HepG2 (cell line): ENCODE measurements at regions not wholly inside any gene's neighbourhood (a gene's known extent, or its start where the extent isn't known, plus 50 kb on each side); places are given as distances from the start of the nearest gene placed in this dataset.
A peak's percentile ranks its signal among the peaks of the same experiment; 100 is the strongest.

Experiments used
- ARID2 ChIP-seq: sonication (generic); formaldehyde crosslinking; IDR thresholded peaks from 2 replicates; pipeline ENCODE4 v1.8.1; 2022; ENCODE audit warnings: mild to moderate bottlenecking, missing genetic modification reagents, borderline replicate concordance
- ARNT2 ChIP-seq: sonication (generic); formaldehyde crosslinking; IDR thresholded peaks from 2 replicates; pipeline ENCODE4 v1.8.0; 2022; ENCODE audit warnings: mild to moderate bottlenecking, low read depth, missing genetic modification reagents, moderate library complexity
- EHMT2 ChIP-seq: fragments of 200-600 bp; sonication (generic); IDR thresholded peaks from 2 replicates; pipeline ENCODE4 v1.7.0; 2017; ENCODE audit warnings: antibody characterized with exemption, low read depth, low read length, borderline replicate concordance
- GPBP1L1 ChIP-seq: sonication (generic); formaldehyde crosslinking; IDR thresholded peaks from 2 replicates; pipeline ENCODE4 v1.5.0; 2020; ENCODE audit warnings: mild to moderate bottlenecking, missing genetic modification reagents
- MED1 ChIP-seq: sonication (generic); formaldehyde crosslinking; IDR thresholded peaks from 2 replicates; pipeline ENCODE4 v1.4.0; 2020; ENCODE audit warnings: missing genetic modification reagents
- MLLT10 ChIP-seq: sonication (generic); formaldehyde crosslinking; IDR thresholded peaks from 2 replicates; pipeline ENCODE4 v1.4.0; 2020; ENCODE audit warnings: missing genetic modification reagents
- MXD1 ChIP-seq: sonication (generic); formaldehyde crosslinking; IDR thresholded peaks from 2 replicates; pipeline ENCODE4 v1.4.0; 2020; ENCODE audit warnings: mild to moderate bottlenecking, missing genetic modification reagents
- NAIF1 ChIP-seq: sonication (generic); formaldehyde crosslinking; IDR thresholded peaks from 2 replicates; pipeline ENCODE4 v1.5.0; 2020; ENCODE audit warnings: mild to moderate bottlenecking, missing genetic modification reagents, borderline replicate concordance
- NFIB ChIP-seq: sonication (generic); formaldehyde crosslinking; IDR thresholded peaks from 2 replicates; pipeline ENCODE4 v1.9.0; 2021; ENCODE audit warnings: missing genetic modification reagents, mild to moderate bottlenecking, borderline replicate concordance
- PHF20 ChIP-seq: sonication (generic); formaldehyde crosslinking; IDR thresholded peaks from 2 replicates; pipeline ENCODE4 v1.5.0; 2020; ENCODE audit warnings: mild to moderate bottlenecking, missing genetic modification reagents
- REPIN1 ChIP-seq: sonication (generic); formaldehyde crosslinking; IDR thresholded peaks from 2 replicates; pipeline ENCODE4 v1.8.0; 2022; ENCODE audit warnings: missing genetic modification reagents, low read depth, mild to moderate bottlenecking, borderline replicate concordance
- SKI ChIP-seq: fragments of 450-650 bp; IDR thresholded peaks from one replicate; pipeline ENCODE4 v1.6.1; 2018; ENCODE audit warnings: mild to moderate bottlenecking; ENCODE audit not compliant: partially characterized antibody
- SOX6 ChIP-seq, 2 experiments: fragments of 450-650 bp in 1 of 2; sonication (generic) in 1 of 2; formaldehyde crosslinking in 1 of 2; IDR thresholded peaks; 2 replicates each; pipeline versions ENCODE4 v1.4.0 to v1.6.1; 2017 to 2020; ENCODE audit warnings: antibody characterized with exemption in 1 of 2, mild to moderate bottlenecking in 1 of 2, missing genetic modification reagents in 1 of 2
- ZBTB39 ChIP-seq: sonication (generic); formaldehyde crosslinking; IDR thresholded peaks from 2 replicates; pipeline ENCODE4 v1.5.0; 2020; ENCODE audit warnings: missing genetic modification reagents
- ZNF138 ChIP-seq: sonication (generic); formaldehyde crosslinking; IDR thresholded peaks from 2 replicates; pipeline ENCODE4 v1.5.0; 2020; ENCODE audit warnings: mild to moderate bottlenecking, low read depth, missing genetic modification reagents
- ZNF20 ChIP-seq: sonication (generic); formaldehyde crosslinking; IDR thresholded peaks from 2 replicates; pipeline ENCODE4 v1.4.0; 2020; ENCODE audit warnings: mild to moderate bottlenecking, moderate library complexity, missing genetic modification reagents
- ZNF205 ChIP-seq: IDR thresholded peaks from 2 replicates; pipeline ENCODE4 v1.6.1; 2018; ENCODE audit warnings: missing biosample characterization, missing genetic modification reagents
- ZNF329 ChIP-seq: sonication (generic); formaldehyde crosslinking; IDR thresholded peaks from 2 replicates; pipeline ENCODE4 v1.9.0; 2021; ENCODE audit warnings: low read depth, mild to moderate bottlenecking, missing genetic modification reagents
- ZNF713 ChIP-seq: sonication (generic); formaldehyde crosslinking; IDR thresholded peaks from 2 replicates; pipeline ENCODE4 v1.4.0; 2020; ENCODE audit warnings: mild to moderate bottlenecking, missing genetic modification reagents
- TF ChIP-seq, protein P1 (sequence below): sonication (generic); formaldehyde crosslinking; IDR thresholded peaks from 2 replicates; pipeline ENCODE4 v1.4.0; 2020; ENCODE audit warnings: missing genetic modification reagents

DNA sequence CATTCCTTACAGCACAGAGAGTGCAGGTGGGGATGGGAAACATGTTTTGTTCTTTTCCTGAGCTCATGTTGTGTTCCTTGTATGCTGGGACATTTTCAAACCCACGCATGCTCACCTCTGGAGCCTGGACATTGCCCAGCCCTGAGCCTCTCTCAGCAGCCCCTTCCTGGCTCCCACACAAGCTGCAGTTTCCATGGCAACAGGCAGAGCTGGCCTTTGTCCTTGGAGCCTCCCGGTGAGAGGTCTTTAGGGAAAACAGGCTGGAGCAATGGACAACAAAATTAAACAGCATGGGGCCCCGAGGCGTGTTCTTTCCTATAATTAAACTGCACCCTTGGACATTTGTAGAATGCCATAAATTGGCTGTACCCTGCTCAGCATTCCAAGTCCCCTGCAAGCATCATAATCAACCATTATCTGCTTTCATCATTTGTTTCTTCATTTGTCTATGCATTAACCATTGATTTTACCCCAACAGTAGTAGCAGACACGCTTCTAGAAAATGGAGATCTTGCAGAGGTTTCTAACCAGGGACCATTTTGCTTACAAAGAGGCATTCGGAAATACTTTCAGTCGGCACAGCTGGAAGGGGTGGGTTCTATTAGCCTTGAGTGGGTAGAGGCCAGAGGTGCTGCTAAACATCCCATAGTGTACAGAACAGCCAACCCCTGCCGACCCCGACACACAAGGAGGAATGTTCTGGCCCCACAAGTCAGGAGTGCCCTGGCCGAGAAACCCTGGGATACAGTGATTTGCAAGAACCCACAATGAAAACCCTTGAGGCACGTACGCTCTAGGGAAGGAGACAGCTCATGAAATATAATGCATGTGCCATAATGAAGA is 133.4 kb upstream of the PEG3 start (continued):
- TF ChIP-seq GPBP1L1 (CRISPR knock-in tag) (no peak), NFIB (no peak), ZNF713 (no peak), MXD1 (CRISPR knock-in tag) (no peak), SKI (no peak), EHMT2 (no peak), ZNF138 (CRISPR knock-in tag) (no peak), ZNF20 (CRISPR knock-in tag) (no peak), ZNF205 (CRISPR knock-in tag) (0 out of 2 replicates have a peak, but pooled peaks have one; percentile 33), ZBTB39 (CRISPR knock-in tag) (0 out of 2 replicates have a peak, but pooled peaks have one; percentile 6), ARNT2 (CRISPR knock-in tag) (no peak), PHF20 (CRISPR knock-in tag) (no peak), NAIF1 (CRISPR knock-in tag) (no peak), MLLT10 (CRISPR knock-in tag) (no peak), ARID2 (CRISPR knock-in tag) (no peak), MED1 (peak; percentile 95), SOX6 (IDR thresholded peaks at IDR 0.05) (no peak), SOX6 (CRISPR knock-in tag; IDR thresholded peaks at IDR 0.05) (peak; percentile 59; the same call in 1 of the 2 replicates), ZNF329 (CRISPR knock-in tag) (no peak), REPIN1 (peak; percentile 52; the same call in 1 of the 2 replicates)
- TF ChIP-seq, protein P1, sequence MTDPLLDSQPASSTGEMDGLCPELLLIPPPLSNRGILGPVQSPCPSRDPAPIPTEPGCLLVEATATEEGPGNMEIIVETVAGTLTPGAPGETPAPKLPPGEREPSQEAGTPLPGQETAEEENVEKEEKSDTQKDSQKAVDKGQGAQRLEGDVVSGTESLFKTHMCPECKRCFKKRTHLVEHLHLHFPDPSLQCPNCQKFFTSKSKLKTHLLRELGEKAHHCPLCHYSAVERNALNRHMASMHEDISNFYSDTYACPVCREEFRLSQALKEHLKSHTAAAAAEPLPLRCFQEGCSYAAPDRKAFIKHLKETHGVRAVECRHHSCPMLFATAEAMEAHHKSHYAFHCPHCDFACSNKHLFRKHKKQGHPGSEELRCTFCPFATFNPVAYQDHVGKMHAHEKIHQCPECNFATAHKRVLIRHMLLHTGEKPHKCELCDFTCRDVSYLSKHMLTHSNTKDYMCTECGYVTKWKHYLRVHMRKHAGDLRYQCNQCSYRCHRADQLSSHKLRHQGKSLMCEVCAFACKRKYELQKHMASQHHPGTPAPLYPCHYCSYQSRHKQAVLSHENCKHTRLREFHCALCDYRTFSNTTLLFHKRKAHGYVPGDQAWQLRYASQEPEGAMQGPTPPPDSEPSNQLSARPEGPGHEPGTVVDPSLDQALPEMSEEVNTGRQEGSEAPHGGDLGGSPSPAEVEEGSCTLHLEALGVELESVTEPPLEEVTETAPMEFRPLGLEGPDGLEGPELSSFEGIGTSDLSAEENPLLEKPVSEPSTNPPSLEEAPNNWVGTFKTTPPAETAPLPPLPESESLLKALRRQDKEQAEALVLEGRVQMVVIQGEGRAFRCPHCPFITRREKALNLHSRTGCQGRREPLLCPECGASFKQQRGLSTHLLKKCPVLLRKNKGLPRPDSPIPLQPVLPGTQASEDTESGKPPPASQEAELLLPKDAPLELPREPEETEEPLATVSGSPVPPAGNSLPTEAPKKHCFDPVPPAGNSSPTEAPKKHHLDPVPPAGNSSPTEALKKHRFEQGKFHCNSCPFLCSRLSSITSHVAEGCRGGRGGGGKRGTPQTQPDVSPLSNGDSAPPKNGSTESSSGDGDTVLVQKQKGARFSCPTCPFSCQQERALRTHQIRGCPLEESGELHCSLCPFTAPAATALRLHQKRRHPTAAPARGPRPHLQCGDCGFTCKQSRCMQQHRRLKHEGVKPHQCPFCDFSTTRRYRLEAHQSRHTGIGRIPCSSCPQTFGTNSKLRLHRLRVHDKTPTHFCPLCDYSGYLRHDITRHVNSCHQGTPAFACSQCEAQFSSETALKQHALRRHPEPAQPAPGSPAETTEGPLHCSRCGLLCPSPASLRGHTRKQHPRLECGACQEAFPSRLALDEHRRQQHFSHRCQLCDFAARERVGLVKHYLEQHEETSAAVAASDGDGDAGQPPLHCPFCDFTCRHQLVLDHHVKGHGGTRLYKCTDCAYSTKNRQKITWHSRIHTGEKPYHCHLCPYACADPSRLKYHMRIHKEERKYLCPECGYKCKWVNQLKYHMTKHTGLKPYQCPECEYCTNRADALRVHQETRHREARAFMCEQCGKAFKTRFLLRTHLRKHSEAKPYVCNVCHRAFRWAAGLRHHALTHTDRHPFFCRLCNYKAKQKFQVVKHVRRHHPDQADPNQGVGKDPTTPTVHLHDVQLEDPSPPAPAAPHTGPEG (CRISPR knock-in tag) = no peak
